Nephron (organoid): ENCODE measurements at regions not wholly inside any gene's neighbourhood (a gene's known extent, or its start where the extent isn't known, plus 50 kb on each side); places are given as distances from the start of the nearest gene placed in this dataset.

Experiments used
- H3K27ac Mint-ChIP-seq, 3 experiments: 2 replicates each; pipeline ENCODE4 v1.8.0; 2020; ENCODE audit warnings: mixed read lengths in 3 of 3, mild to moderate bottlenecking in 2 of 3, moderate library complexity in 1 of 3
- H3K27me3 Mint-ChIP-seq: 2 replicates; pipeline ENCODE4 v1.8.0; 2021; ENCODE audit warnings: low read depth, mild to moderate bottlenecking, moderate library complexity, mixed read lengths
- H3K36me3 Mint-ChIP-seq: 2 replicates; pipeline ENCODE4 v1.8.0; 2020; ENCODE audit warnings: low read depth, mixed read lengths
- H3K4me1 Mint-ChIP-seq: 2 replicates; pipeline ENCODE4 v1.8.0; 2020; ENCODE audit warnings: mixed read lengths
- H3K4me3 Mint-ChIP-seq, 3 experiments: 2 replicates each; pipeline ENCODE4 v1.8.0; 2020; ENCODE audit warnings: mild to moderate bottlenecking in 3 of 3, mixed read lengths in 3 of 3, moderate library complexity in 2 of 3
- H3K9me3 Mint-ChIP-seq: 2 replicates; pipeline ENCODE4 v1.8.0; 2020; ENCODE audit warnings: mixed read lengths
- CTCF ChIP-seq, 3 experiments: fragments of 200-600 bp; sonication (generic); IDR thresholded peaks; one replicate each; pipeline ENCODE4 v1.5.0; 2021; ENCODE audit warnings: antibody characterized with exemption in 3 of 3; ENCODE audit not compliant: unreplicated experiment in 3 of 3

DNA sequence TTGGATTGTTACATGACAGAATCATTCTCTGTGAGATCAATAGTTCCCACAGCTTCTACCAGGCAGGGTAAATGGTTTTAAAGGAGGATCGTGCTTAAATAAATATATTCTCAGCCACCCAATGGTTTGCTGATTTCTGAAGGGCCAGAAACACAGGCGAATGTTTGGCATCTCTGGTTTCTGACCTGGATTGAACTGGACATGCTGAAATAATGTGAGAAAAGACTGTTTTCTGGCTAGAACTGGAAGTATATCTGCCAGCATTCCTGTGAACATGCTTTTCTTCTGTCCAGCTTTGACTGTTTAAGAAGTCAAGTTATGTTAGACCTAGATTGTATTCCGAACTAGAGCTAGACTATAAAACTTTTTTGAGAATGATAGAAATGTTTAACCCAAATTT lies 77.1 kb upstream of the COL3A1 start:
- Mint-ChIP-seq H3K4me3 (peak overlapping the region in 1 of 3 experiments; percentile 14), H3K27ac (peak overlapping the region; percentile 37 to 84 (median 39)), H3K36me3 (no peaks in the 10 kb centered on the region), H3K4me1 (peaks cover 46% of the 10 kb centered on the region), H3K27me3 (no peaks in the 10 kb centered on the region), H3K9me3 (peaks cover 3% of the 10 kb centered on the region)
- TF ChIP-seq CTCF (IDR thresholded peaks at IDR 0.05; ENCODE audit: unreplicated experiment in 3 of 3) = no peak

DNA sequence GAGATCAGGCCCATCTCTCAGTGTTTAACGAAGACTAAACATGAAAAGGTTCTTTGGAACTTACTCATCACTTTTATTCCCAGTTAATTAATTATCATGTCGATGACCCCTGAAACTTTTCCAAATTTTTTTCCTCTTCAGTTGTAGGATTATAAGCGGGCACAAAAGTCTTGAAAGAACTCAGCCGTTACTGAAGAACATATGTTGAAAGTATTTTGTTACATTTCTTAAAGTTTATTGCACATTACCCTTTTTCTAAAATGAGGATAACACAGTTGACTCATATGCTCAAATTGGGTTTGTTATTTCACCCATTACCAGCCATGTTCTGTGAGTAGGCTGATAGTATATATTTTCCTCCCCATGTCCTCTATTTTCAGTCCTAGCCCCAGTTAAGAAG lies 75.9 kb upstream of the COL3A1 start:
- H3K27me3 Mint-ChIP-seq = no peaks in the 10 kb centered on the region
- peak overlapping the region; percentile 24 to 84 (median 61) for H3K27ac Mint-ChIP-seq

GRCh38 chr2:188902901-188903491 lies 71.2 kb upstream of the COL3A1 start:
- no peak overlapping the region for H3K4me3 Mint-ChIP-seq
- no peaks in the 10 kb centered on the region for H3K9me3 Mint-ChIP-seq
- no peaks in the 10 kb centered on the region for H3K27me3 Mint-ChIP-seq
- H3K4me1 Mint-ChIP-seq = peaks cover 23% of the 10 kb centered on the region
- no peaks in the 10 kb centered on the region for H3K36me3 Mint-ChIP-seq
- no peak for TF ChIP-seq CTCF (IDR thresholded peaks at IDR 0.05; ENCODE audit: unreplicated experiment in 3 of 3)
- H3K27ac Mint-ChIP-seq = peak overlapping the region; percentile 0 to 68 (median 58)

More for the DNA sequence above, 75.9 kb upstream of the COL3A1 start:
- peaks cover 43% of the 10 kb centered on the region for H3K4me1 Mint-ChIP-seq
- H3K4me3 Mint-ChIP-seq = peak overlapping the region in 1 of 3 experiments; percentile 2
- H3K9me3 Mint-ChIP-seq = no peaks in the 10 kb centered on the region
- TF ChIP-seq CTCF (IDR thresholded peaks at IDR 0.05; ENCODE audit: unreplicated experiment in 3 of 3) = no peak
- no peaks in the 10 kb centered on the region for H3K36me3 Mint-ChIP-seq

GRCh38 chr2:188903740-188904139 lies 70.4 kb upstream of the COL3A1 start:
- Mint-ChIP-seq H3K4me1 (peaks cover 16% of the 10 kb centered on the region), H3K4me3 (no peak overlapping the region), H3K9me3 (no peaks in the 10 kb centered on the region), H3K36me3 (no peaks in the 10 kb centered on the region), H3K27me3 (no peaks in the 10 kb centered on the region), H3K27ac (no peak overlapping the region)
- no peak for TF ChIP-seq CTCF (IDR thresholded peaks at IDR 0.05; ENCODE audit: unreplicated experiment in 3 of 3)

DNA sequence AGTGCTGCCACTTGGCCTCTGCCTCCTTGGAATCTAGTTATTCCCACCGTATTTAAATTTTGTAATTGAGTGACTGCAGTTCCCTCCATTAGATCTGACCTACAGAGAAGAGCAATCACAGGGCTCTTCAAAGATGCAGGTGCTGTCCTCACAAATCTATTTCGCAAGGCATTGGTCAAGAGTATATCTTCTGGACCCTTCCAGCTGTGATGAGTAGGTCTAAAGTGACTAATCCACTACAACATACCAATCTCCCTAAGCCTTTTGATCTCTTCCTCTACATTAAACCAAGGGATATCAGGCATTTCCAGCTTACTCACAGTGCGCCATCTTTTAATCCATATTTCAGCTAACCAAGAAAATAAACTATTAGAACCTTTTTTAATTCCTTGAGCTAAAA lies 65.1 kb upstream of the COL3A1 start:
- H3K4me3 Mint-ChIP-seq = no peak overlapping the region
- no peak for TF ChIP-seq CTCF (IDR thresholded peaks at IDR 0.05; ENCODE audit: unreplicated experiment in 3 of 3)
- no peak overlapping the region for H3K27ac Mint-ChIP-seq
- H3K27me3 Mint-ChIP-seq = no peaks in the 10 kb centered on the region
- no peaks in the 10 kb centered on the region for H3K36me3 Mint-ChIP-seq
- no peaks in the 10 kb centered on the region for H3K4me1 Mint-ChIP-seq
- peaks cover 5% of the 10 kb centered on the region for H3K9me3 Mint-ChIP-seq

- no peaks in the 10 kb centered on the region for H3K4me1 Mint-ChIP-seq
- no peaks in the 10 kb centered on the region for H3K36me3 Mint-ChIP-seq
- H3K4me3 Mint-ChIP-seq = no peak overlapping the region
- H3K9me3 Mint-ChIP-seq = no peaks in the 10 kb centered on the region
- H3K27ac Mint-ChIP-seq = no peak overlapping the region
- H3K27me3 Mint-ChIP-seq = no peaks in the 10 kb centered on the region
- TF ChIP-seq CTCF (IDR thresholded peaks at IDR 0.05; ENCODE audit: unreplicated experiment in 3 of 3) = no peak
Measured at GRCh38 chr2:188916736-188917135, 57.4 kb upstream of the COL3A1 start.
